Natural killer cell (primary cell): ENCODE measurements at regions not wholly inside any gene's neighbourhood (a gene's known extent, or its start where the extent isn't known, plus 50 kb on each side); places are given as distances from the start of the nearest gene placed in this dataset.

Experiments used
- ATAC-seq, 3 donors: fragments of 150-1000 bp in 2 of 3; fragments of 200-7000 bp in 1 of 3; cut with Tn5 transposase; 1 replicate in 1 of 3; 2 replicates in 2 of 3; pipeline ENCODE4 v1.10.0; 2021; ENCODE audit warnings: mild to moderate bottlenecking in 2 of 3, moderate library complexity in 2 of 3
- DNase-seq, 2 donors: peaks; one replicate each; pipeline versions ENCODE4 v3.0.0 to v3.0.0-alpha.2; 2013 to 2021; ENCODE audit warnings: mixed read lengths in 1 of 2
- H3K27ac ChIP-seq: one replicate; pipeline ENCODE4 v1.5.1; 2013; ENCODE audit warnings: mild to moderate bottlenecking, low read length
- H3K27me3 ChIP-seq: one replicate; pipeline ENCODE4 v1.6.1; 2013; ENCODE audit warnings: low read length; ENCODE audit not compliant: control insufficient read depth, insufficient read depth
- H3K36me3 ChIP-seq: one replicate; pipeline ENCODE4 v1.6.1; 2013; ENCODE audit warnings: low read length; ENCODE audit not compliant: control insufficient read depth, insufficient read depth
- H3K4me1 ChIP-seq: one replicate; pipeline ENCODE4 v1.6.1; 2013; ENCODE audit warnings: low read length; ENCODE audit not compliant: control insufficient read depth, insufficient read depth
- H3K4me3 ChIP-seq: one replicate; pipeline ENCODE4 v1.5.1; 2013; ENCODE audit warnings: low read length
- H3K9me3 ChIP-seq: one replicate; pipeline ENCODE4 v1.6.1; 2013; ENCODE audit warnings: low read length; ENCODE audit not compliant: control insufficient read depth, insufficient read depth
- H3K27ac Mint-ChIP-seq, 2 donors: one replicate each; pipeline ENCODE4 v1.8.0; 2022; ENCODE audit warnings: mild to moderate bottlenecking in 2 of 2, mixed read lengths in 2 of 2, moderate library complexity in 1 of 2
- H3K27me3 Mint-ChIP-seq, 2 donors: one replicate each; pipeline ENCODE4 v1.8.0; 2022; ENCODE audit warnings: low read depth in 2 of 2, mixed read lengths in 2 of 2
- H3K36me3 Mint-ChIP-seq: one replicate; pipeline ENCODE4 v1.8.0; 2022; ENCODE audit warnings: mixed read lengths
- H3K4me1 Mint-ChIP-seq, 2 donors: one replicate each; pipeline ENCODE4 v1.8.0; 2022; ENCODE audit warnings: mixed read lengths in 2 of 2
- H3K4me3 Mint-ChIP-seq: one replicate; pipeline ENCODE4 v1.8.0; 2022; ENCODE audit warnings: mild to moderate bottlenecking, moderate library complexity, mixed read lengths
- H3K9me3 Mint-ChIP-seq, 2 donors: one replicate each; pipeline ENCODE4 v1.8.0; 2022; ENCODE audit warnings: mixed read lengths in 2 of 2
- CTCF ChIP-seq: fragments of 200-600 bp; IDR thresholded peaks from one replicate; pipeline ENCODE4 v1.8.0; 2022; ENCODE audit warnings: antibody characterized with exemption
- WGBS: methylation state at CpG from one replicate; pipeline ENCODE4 v1.1.7; 2013; ENCODE audit warnings: missing lambda C conversion rate; ENCODE audit not compliant: insufficient coverage; 5-methylcytosine and 5-hydroxymethylcytosine counted together
- intact Hi-C: fragments of 100-400 bp; cut with micrococcal nuclease; formaldehyde crosslinking; loops from one replicate; pipeline ENCODE4 v1.14.2; 2022

DNA sequence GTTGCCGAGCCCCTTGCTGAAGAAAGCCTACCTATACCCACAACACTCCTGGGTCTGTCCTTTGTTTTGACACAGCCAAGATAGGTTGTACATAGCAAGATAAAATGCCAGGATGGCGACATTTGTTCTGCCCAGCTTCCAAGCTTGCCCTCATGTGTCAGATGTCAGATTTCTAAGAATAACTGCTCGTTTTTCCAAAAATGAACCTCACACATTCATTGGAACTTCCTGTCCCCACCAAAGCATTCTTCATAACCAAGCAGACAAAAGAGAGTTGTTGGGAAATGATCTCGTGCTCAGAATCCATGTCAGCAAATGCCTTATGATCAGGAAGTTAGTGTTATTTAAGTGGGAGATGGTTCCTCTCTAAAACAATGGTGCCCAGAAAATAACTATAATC, 210.1 kb downstream of the ZNF608 start:
- Mint-ChIP-seq H3K4me1 (no peaks in the 10 kb centered on the region), H3K4me3 (no peak overlapping the region), H3K9me3 (no peaks in the 10 kb centered on the region), H3K36me3 (no peaks in the 10 kb centered on the region), H3K27ac (no peak overlapping the region), H3K27me3 (peaks cover 16 to 56% of the 10 kb centered on the region in 2 donors)
- Histone ChIP-seq H3K36me3 (no peaks in the 10 kb centered on the region), H3K27ac (no peak overlapping the region), H3K4me3 (no peak overlapping the region), H3K9me3 (no peaks in the 10 kb centered on the region), H3K4me1 (no peaks in the 10 kb centered on the region), H3K27me3 (no peaks in the 10 kb centered on the region)
- ATAC-seq (no peak), DNase-seq (no peak)
- intact Hi-C loops = no loop called here
- TF ChIP-seq CTCF = no peak
- 82% methylated on average over 3 of the region's 4 CpGs for WGBS

DNA sequence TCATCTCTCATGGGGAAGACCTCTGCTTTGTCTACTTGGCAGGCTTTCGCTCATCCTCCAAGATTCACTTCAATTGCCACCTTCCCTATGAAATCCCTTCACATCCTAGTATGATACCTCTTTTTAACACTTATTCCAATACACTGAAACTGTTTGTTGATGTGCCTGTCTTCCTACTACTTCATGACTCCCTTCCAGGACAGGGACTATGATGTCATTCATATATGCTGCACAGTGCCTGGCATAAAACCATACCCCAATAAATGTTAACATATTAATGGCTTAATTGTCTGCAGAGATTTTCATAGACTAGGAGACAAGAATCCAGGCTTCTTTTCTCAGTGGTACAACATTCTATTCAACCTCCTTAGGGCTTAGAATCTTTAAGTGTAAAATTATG, 215.5 kb downstream of the ZNF608 start:
- H3K36me3 Mint-ChIP-seq = no peaks in the 10 kb centered on the region
- H3K9me3 Mint-ChIP-seq = peaks cover 5 to 7% of the 10 kb centered on the region in 2 donors
- TF ChIP-seq CTCF = no peak
- no peak for ATAC-seq
- no peak overlapping the region for H3K4me3 ChIP-seq
- peaks cover 5 to 6% of the 10 kb centered on the region in 2 donors for H3K4me1 Mint-ChIP-seq
- no peak for DNase-seq
- H3K9me3 ChIP-seq = no peaks in the 10 kb centered on the region
- peaks cover 12 to 47% of the 10 kb centered on the region in 2 donors for H3K27me3 Mint-ChIP-seq
- no peak overlapping the region for H3K4me3 Mint-ChIP-seq
- intact Hi-C loops = no loop called here
- no peak overlapping the region for H3K27ac Mint-ChIP-seq
- peaks cover 3% of the 10 kb centered on the region for H3K27me3 ChIP-seq
- H3K27ac ChIP-seq = no peak overlapping the region
- 96% methylated on average over 1 of the region's 1 CpG for WGBS
- H3K4me1 ChIP-seq = peaks cover 4% of the 10 kb centered on the region
- no peaks in the 10 kb centered on the region for H3K36me3 ChIP-seq

DNA sequence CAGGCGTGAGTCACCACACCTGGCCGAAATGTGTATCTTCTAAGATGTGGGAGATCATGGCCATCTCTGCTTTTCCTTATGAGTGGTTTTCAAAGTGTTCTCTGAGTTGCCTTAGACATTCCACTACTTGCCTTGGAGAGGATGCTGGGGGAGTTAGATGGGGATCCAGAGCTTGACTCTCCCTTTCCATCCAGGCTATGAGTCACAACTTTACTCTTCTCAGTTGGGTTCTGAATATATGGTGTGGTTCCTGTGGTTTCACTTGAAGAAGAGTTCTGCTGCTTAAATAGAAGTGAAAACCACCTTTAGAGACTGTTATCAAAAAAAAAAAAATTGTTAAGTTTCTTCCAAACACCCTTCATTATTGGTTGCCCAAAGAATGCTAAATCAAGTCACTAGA, 217.6 kb downstream of the ZNF608 start:
- Histone ChIP-seq H3K27ac (no peak overlapping the region), H3K36me3 (no peaks in the 10 kb centered on the region), H3K27me3 (peaks cover 3% of the 10 kb centered on the region), H3K9me3 (no peaks in the 10 kb centered on the region), H3K4me3 (no peak overlapping the region), H3K4me1 (peaks cover 4% of the 10 kb centered on the region)
- H3K9me3 Mint-ChIP-seq = peaks cover 5 to 7% of the 10 kb centered on the region in 2 donors
- peak in 2 of 3 donors; percentile 29 to 86 for ATAC-seq
- no peak for DNase-seq
- peaks cover 5 to 6% of the 10 kb centered on the region in 2 donors for H3K4me1 Mint-ChIP-seq
- peaks cover 20 to 65% of the 10 kb centered on the region in 2 donors for H3K27me3 Mint-ChIP-seq
- H3K36me3 Mint-ChIP-seq = no peaks in the 10 kb centered on the region
- intact Hi-C loops = no loop called here
- H3K27ac Mint-ChIP-seq = no peak overlapping the region
- WGBS = 70% methylated on average over 2 of the region's 2 CpGs
- no peak overlapping the region for H3K4me3 Mint-ChIP-seq
- no peak for TF ChIP-seq CTCF

GRCh38 chr5:124527220-124527991, 219.0 kb downstream of the ZNF608 start:
- H3K27ac Mint-ChIP-seq = no peak overlapping the region
- peaks cover 3% of the 10 kb centered on the region for H3K27me3 ChIP-seq

More at GRCh38 chr5:124527220-124527991, 219.0 kb downstream of the ZNF608 start:
- TF ChIP-seq CTCF = no peak
- no peak overlapping the region for H3K4me3 Mint-ChIP-seq
- Histone ChIP-seq H3K27ac (no peak overlapping the region), H3K36me3 (no peaks in the 10 kb centered on the region), H3K9me3 (no peaks in the 10 kb centered on the region), H3K4me3 (no peak overlapping the region), H3K4me1 (peaks cover 4% of the 10 kb centered on the region)
- peaks cover 21 to 61% of the 10 kb centered on the region in 2 donors for H3K27me3 Mint-ChIP-seq
- ATAC-seq = no peak
- peaks cover 6 to 9% of the 10 kb centered on the region in 2 donors for H3K4me1 Mint-ChIP-seq
- DNase-seq = no peak
- WGBS = 93% methylated on average over 8 of the region's 8 CpGs
- intact Hi-C loops = no loop called here
- peaks cover 5 to 7% of the 10 kb centered on the region in 2 donors for H3K9me3 Mint-ChIP-seq
- H3K36me3 Mint-ChIP-seq = no peaks in the 10 kb centered on the region
